GM21367 (cell line): ENCODE measurements at regions not wholly inside any gene's neighbourhood (a gene's known extent, or its start where the extent isn't known, plus 50 kb on each side); places are given as distances from the start of the nearest gene placed in this dataset.
"Not testable (repeated sequence)": the region's sequence is repeated elsewhere in the genome, so short reads cannot be mapped to it uniquely, and the experiment has no call there.

Experiments
- ATAC-seq: cut with Tn5 transposase; IDR thresholded peaks from one replicate; pipeline ENCODE4 v1.9.1; 2021; ENCODE audit not compliant: unreplicated experiment

GRCh38 chr7:125491137-125491536 lies 561.5 kb upstream of the POT1 start:
- no peak for ATAC-seq

DNA sequence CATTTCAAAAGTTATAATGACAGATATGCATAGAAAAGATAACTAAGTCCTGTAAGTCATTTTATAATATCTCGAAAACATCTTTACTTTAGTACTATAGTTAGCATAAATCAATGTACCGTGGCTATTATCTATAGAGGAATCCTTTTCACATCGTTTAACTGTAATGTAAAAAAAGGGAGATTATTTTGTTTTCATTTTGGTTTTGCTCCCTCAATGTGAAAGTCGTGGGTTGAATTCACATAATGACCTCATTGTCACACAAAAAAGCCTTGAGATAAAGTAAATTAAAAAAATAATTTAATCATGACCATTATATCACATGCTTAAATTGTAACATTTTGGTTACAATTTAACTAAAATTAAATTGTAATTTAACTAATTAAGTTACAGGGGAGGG lies 560.5 kb upstream of the POT1 start:
- ATAC-seq, result no peak

DNA sequence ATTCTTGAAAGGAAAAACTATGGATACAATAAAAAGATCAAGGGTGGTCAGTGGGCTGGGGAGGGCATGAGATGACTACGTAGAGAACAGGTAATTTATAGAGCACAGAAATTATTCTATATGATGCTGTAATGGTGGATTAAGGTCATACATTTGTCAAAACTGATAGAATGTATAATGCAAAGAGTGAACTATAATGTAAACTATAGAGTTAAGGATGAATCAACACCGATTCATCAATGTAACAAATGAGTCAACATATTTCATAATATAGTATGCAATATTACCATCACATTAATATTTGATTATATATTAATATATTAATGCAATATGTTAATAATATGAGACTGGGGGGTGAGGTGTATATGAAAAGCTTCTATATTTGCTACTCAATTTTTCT lies 555.6 kb upstream of the POT1 start:
- no peak for ATAC-seq

DNA sequence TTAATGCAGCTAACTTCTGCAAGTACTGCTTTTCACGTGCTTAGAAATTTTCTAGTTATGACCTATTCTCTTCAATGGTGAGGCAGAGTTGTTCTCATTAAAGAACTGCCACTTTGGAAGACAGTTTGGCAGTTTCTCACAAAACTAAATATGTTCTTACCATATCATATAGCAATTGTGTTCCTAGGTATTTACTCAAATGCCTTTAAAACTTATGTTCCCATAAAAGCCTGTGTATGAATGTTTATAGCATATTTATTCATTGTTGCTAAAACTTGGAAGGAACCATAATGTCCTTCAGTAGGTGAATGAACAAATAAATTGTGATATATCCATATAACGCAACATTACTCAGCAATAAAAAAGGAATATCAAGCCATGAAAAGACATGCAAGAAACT lies 555.1 kb upstream of the POT1 start:
- ATAC-seq, result no peak

DNA sequence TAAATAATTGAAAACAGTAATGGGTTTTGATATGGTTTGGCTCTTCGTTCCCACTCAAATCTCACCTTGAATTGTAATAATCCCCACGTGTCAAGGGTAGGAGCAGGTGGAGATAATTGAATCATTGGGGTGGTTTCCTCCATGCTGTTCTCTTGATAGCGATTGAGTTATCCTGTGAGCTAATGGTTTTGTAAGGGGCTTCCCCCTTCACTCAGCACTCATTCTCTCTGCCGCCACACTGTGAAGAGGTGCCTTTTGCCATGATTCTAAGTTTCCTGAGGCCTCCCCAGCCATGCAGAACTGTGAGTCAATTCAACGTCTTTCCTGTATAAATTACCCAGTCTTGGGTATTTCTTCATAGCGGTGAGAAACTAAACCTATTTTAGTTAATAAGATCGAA lies 551.7 kb upstream of the POT1 start:
- ATAC-seq, result no peak

DNA sequence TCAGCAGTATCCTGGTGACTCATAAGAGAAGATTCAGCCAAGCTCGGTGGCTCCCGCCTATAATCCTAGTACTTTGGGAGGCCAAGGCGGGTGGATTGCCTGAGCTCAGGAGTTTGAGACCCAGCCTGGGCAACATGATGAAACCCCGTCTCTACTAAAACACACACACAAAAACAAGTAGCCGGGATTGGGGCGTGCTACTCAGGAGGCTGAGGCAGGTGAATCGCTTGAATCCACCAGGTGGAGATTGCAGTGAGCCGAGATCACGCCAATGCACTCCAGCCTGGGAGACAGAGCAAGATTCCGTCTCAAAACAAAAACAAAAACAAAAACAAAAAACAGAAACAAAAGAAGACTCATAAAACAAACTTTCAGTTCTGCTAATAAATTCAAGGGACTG lies 551.1 kb upstream of the POT1 start:
- no peak for ATAC-seq

GRCh38 chr7:125468855-125469174 lies 539.2 kb upstream of the POT1 start:
- no peak for ATAC-seq

GRCh38 chr7:125467996-125468854 lies 538.6 kb upstream of the POT1 start:
- no peak for ATAC-seq

- no peak for ATAC-seq
Measured at GRCh38 chr7:125465527-125465926, 535.9 kb upstream of the POT1 start.

DNA sequence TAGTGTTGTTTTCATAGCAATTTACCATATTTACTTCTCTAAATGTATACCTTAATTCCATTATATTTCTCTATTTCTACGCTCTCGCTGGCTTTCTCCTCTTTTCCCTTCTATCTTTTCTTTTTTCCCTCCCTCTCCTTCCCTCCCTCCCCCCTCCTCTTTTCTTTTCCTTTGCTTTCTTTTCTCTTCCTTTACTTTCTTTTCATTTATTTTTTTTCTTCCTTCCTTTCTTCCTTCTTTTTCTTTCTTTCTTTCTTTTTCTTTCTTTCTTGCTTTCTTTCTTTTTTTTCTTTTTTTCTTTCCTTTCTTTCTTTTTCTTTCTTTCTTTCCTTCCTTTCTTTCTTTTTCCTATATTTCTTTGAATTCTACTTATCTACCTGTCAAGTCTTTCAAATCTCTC lies 533.0 kb upstream of the POT1 start:
- ATAC-seq, result no peak

DNA sequence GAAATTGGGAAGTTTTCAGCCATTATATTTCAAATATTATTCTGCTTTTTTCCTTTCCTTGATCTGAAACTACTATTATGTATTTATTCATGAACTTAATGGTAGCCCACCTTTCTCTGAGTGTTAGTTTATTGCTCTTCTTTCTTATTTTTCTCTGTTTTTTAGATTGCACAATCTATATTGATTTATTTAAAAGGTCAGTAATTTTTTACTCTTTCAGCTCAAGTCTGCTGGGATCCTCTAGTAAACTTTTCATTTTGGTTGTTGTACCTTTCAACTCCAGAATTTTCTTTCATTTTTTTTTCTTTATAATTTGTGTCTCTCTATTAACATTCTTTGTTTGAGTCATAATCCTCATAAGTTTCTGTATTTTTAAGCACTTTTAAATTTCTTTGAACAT lies 529.4 kb upstream of the POT1 start:
- ATAC-seq, result no peak

DNA sequence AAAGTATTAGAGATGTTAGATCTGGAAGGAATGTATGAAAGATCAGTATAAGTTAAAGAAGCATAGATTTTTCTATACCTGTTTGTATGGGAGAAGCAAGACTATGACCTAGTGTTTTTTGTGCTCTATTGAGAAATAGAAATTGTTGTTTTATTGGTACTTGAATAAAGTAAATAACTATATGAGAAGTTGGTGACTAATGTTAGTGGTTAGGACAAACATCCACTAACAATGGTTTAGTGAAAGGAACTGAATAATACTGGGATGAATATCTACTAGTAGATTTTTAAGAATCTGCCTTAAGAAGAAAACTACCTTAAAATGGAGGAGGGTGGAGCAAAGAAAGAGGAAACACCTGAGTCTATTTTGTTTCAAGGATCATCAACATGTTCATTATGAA lies 521.1 kb upstream of the POT1 start:
- ATAC-seq, result no peak

GRCh38 chr7:125445836-125446235 lies 516.2 kb upstream of the POT1 start:
- ATAC-seq, result no peak

- no peak for ATAC-seq
Measured at GRCh38 chr7:125444864-125445263, 515.2 kb upstream of the POT1 start.

GRCh38 chr7:125436220-125436619 lies 506.6 kb upstream of the POT1 start:
- ATAC-seq, result no peak

GRCh38 chr7:125431349-125431748 lies 501.7 kb upstream of the POT1 start:
- no peak for ATAC-seq

DNA sequence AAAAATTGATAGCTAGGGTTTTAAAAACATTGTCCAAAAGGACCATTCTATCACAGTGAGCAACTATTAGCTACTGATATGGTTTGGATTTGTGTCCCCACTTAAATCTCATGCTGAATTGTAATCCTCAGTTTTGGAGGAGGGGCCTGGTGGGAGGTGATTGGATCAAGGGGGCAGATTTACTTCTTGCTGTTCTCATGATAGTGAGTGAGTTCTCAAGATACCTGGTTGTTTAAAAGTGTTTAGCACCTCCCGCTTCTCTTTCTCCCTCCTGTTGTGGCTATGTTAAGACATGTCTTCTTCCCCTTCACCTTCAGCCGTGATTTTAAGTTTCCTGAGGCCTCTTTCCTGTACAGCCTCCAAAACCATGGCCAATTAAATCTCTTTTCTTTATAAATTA lies 500.4 kb upstream of the POT1 start:
- no peak for ATAC-seq

- no peak for ATAC-seq
Measured at GRCh38 chr7:125427676-125428075, 498.1 kb upstream of the POT1 start.

- no peak for ATAC-seq
Measured at GRCh38 chr7:125425506-125425905, 495.9 kb upstream of the POT1 start.

GRCh38 chr7:125424721-125425120 lies 495.1 kb upstream of the POT1 start:
- ATAC-seq, result no peak

DNA sequence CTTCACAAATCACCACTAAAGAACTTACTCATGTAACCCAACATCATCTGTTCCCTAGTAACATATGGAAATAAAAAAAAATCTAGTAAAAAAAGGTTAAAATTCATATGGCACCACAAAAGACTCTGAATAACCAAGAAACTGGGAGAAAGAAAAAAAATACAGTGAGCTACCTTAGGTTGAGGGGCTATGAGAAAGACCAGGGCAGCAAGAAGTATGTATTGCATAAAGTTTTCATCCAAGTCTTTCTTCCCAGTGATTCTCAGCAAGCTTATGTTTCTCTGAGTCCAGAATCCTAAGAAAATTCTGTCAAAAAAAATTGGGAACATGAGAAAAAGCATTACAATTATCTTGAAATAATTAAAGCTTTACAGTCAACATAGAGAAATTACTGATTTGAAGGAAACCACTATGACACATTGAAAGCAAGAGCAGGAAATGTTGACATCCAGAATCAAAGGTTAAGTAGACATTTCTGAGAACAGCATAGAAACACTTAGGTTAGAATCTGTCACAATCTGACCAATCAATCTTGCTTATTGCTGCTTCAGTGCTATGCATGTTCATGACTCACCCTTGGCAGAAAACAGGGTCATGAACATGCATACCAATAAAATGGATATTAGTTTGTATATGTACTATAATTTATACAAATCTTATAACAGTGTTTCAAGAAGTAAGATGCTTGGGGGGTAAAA lies 494.0 kb upstream of the POT1 start:
- no peak for ATAC-seq

DNA sequence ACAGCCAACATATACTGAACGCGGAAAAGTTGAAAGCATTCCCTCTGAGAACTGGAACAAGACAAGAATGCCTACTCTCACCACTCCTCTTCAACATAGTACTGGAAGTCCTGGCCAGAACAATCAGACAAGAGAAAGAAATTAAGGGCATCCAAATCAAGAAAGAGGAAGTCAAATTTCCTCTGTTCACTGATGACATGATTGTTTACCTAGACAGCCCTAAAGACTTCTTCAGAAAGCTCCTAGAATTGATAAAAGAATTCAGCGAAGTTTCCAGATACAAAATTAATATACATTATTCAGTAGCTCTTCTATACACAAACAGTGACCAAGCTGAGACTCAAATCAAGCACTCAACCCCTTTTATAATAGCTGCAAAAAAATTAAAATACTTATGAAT lies 491.8 kb upstream of the POT1 start:
- ATAC-seq, result not testable (repeated sequence)
